NCI-H69 (cell line): ENCODE measurements at regions not wholly inside any gene's neighbourhood (a gene's known extent, or its start where the extent isn't known, plus 50 kb on each side); places are given as distances from the start of the nearest gene placed in this dataset.
"Not testable (repeated sequence)": the region's sequence is repeated elsewhere in the genome, so short reads cannot be mapped to it uniquely, and the experiment has no call there.

Experiments
- DNase-seq: peaks from one replicate; lab custom pipeline; 2025; lab: John Stamatoyannopoulos, UW

DNA sequence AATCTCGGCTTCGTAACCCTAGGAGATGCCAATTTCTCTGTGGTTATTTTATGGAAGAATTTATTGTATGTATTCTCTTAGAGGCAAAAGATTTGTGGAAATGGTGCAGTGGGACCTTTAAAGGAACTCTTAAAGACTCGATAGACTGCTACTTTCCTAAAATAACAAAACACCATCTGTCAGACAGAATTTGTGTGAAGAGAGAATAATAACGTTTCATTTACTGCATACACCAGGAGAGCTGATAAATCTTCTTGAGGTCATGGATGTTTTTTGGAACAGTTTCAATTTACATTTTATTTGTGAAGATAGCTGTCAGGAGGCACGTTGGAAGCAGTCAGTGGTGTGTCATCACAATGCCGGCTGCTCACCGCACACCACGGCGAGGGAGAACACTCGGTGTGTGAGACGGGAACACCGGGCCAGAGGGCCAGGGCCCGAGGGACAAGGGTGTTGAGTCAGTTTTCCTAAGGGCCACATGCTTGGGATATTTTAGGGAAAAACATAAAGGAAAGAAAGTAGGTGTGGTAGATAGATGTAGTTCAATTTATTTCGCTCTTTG is 1681.0 kb upstream of the DDX18 start:
- DNase-seq, result no peak

- no peak for DNase-seq
Observed at GRCh38 chr2:116141891-116142474, 1672.5 kb upstream of the DDX18 start.

GRCh38 chr2:116142644-116143227 is 1671.8 kb upstream of the DDX18 start:
- no peak for DNase-seq

- no peak for DNase-seq
Observed at GRCh38 chr2:116145031-116145430, 1669.5 kb upstream of the DDX18 start.

DNA sequence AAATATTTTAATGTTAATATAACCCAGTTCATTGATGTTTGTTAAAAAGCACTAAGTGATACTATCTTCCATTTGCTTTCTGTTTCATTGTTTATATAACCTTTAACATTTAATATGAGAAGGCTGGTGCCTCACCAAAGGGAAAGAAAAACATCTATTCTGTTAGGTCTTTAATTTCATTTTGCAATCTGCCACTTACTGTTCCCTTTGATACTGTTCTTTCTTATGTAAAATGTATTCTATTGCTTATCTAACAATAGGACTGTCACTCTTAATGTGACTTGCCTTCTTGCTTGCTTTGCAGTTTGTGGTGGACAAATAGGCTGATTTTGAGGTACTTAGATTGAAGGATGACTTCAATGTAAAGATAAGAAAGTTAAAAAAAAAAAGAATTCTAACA is 1666.1 kb upstream of the DDX18 start:
- no peak for DNase-seq

DNA sequence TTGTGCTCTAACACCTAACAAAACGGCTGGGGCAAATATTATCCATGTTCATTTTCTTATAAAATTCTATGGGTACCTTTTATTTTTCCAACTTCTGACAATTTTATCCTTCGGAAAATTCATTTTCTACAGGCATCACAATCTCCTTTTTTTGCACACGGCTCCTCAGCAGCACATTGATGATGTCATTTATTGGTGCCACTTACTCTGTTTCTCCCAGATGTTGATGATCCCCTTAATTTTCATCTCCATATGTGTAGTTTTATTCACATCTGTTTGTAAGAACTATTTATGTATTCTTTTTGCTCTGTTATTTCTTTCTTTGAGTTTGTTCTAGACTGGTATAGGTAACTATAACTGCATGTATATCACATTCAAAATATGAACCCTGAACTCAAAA is 1660.8 kb upstream of the DDX18 start:
- DNase-seq, result no peak

- DNase-seq, result no peak
Observed at GRCh38 chr2:116160657-116161056, 1653.8 kb upstream of the DDX18 start.

GRCh38 chr2:116162395-116162794 is 1652.1 kb upstream of the DDX18 start:
- DNase-seq, result no peak

DNA sequence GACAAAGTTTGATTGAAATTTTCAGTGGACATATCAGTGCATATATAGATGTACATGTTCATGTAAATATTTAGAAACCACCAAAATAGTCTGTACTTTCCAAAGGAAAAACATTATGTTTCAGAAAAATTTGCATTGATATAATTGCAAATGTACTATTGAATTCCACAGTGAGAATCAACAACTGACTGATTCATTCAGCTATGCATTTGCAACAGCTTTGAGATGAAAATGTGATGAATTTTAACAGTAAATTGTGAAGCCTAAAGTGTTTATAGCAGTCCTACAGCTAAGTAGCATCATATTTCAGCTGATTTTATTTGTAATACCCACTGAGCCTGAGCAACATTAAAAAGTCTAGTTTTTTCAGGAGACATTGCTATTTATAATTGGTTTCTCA is 1647.4 kb upstream of the DDX18 start:
- DNase-seq, result no peak

DNA sequence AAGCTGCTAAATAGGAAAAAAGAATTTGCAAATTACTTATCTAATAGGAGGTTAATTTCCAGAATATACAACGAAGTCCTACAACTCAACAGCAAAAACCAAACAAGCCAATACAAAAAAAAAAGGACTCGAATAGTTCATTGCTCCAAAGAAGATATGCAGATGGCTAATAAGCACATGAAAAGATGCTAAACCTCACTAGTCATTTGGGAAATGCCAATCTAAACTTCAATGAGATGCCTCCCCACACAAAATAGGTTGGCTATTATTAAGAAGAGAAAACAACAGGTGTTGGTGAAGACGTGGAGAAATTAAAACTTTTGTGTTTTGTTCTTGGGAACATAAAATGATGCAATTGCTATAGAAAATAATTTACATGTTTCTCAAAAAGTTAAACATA is 1634.4 kb upstream of the DDX18 start:
- no peak for DNase-seq

DNA sequence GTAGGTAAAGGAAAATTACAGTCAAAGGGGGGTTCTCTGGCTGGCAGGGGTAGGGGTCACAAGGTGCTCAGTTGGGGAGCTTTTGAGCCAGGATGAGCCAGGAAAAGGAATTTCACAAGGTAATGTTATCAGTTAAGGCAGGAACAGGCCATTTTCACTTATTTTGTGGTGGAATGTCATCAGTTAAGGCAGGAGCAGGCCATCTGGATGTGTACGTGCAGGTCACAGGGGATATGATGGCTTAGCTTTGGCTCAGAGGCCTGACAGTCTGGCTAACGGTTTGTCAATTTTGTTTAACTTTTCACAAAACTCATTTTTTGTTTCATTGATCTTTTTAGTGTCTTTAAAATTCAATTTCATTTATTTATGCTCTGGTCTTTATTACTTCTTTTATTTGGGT is 1623.8 kb upstream of the DDX18 start:
- not testable (repeated sequence) for DNase-seq

DNA sequence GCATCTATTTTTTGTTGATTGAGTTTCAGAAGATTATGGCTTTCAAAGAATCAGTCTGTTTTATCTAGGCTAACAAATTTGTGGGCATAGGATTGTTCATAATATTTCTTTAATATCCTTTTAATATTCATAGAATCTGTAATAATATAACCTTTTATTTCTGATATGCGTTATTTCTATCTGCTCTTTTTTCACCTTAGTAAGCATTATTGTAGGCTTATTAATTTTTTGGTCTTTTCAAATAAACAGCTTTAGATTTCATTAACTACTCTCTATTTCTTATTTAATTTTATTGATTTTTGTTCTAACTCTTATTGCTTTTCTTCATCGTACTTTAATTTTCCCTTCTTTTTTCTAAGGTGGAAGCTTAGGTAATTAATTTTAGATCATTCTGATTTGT is 1614.4 kb upstream of the DDX18 start:
- DNase-seq, result no peak

DNA sequence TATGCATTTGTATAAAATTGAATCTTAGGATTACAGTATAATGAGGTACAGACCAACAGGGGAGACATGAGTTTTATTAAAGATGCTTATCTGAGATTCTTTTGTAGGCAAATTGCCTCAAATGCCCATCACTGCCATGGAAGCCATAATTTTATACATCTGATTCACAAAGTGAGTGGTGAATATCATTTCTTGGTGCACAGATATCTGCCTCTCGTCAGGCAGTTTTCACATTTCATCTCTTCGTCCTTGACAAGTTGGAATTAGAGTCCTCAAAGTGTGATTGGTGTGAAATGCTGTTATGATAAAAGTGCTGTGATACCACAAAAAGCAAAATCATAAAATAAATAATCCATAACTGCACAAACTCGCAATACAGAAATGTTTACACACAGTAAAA is 1602.8 kb upstream of the DDX18 start:
- DNase-seq, result no peak

- DNase-seq, result no peak
Observed at GRCh38 chr2:116222793-116223192, 1591.7 kb upstream of the DDX18 start.

GRCh38 chr2:116223912-116224311 is 1590.6 kb upstream of the DDX18 start:
- no peak for DNase-seq

DNA sequence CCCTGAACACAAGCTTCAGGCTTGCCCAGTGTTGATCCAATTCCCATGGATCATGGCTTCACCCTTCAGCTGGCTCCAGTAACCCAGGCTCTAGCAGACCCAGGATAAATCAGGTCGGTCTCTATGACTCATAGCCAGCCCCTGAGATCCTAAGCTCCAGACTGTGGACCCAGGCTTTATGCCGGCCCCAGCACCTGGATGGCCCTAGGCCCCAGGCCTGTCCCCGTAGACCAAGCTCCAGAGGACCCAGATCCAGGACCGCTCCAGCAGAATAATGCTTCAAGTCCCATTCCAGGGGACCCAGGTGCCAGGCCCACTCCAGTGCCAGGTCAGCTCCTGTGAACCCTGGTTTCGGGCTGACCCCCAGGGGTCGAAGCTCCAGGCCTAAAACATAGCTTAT is 1589.9 kb upstream of the DDX18 start:
- no peak for DNase-seq

- DNase-seq, result no peak
Observed at GRCh38 chr2:116238511-116238910, 1576.0 kb upstream of the DDX18 start.

- no peak for DNase-seq
Observed at GRCh38 chr2:116250376-116250775, 1564.1 kb upstream of the DDX18 start.

DNA sequence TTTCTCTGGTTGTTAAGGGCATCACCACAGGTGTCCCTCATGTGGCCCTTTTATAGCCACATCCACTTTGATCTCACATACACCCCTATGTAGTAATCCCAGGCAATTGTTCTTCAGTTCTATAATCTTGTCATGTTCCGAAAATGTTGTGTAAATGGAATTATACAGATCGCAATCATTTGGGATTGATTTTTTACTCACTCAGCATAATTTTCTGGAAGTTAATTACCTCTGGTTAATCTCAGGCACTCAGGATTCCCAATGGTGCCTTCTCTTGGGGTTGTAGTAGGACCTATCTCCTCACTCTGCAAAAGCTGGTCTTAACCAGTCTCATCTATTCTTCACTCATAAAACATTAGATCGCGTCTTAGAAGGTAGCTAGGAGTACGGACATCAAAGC is 1549.6 kb upstream of the DDX18 start:
- DNase-seq, result no peak

DNA sequence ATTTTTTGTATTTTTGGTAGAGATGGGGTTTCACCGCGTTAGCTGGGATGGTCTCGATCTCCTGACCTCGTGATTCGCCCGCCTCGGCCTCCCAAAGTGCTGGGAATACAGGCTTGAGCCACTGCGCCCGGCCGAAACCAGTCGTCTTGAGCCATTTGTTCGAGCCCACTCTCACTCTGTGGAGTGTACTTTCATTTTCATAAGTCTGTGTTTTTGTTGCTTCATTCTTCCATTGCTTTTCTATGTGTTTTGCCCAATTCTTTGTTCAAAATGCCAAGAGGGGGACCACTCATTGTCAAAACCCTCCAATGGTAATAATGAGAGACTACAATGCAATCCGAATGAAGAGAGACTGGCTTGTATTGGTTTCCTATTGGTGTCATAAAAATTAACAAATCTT is 1545.5 kb upstream of the DDX18 start:
- no peak for DNase-seq

- no peak for DNase-seq
Observed at GRCh38 chr2:116304328-116304727, 1510.2 kb upstream of the DDX18 start.

GRCh38 chr2:116317111-116317510 is 1497.4 kb upstream of the DDX18 start:
- no peak for DNase-seq

DNA sequence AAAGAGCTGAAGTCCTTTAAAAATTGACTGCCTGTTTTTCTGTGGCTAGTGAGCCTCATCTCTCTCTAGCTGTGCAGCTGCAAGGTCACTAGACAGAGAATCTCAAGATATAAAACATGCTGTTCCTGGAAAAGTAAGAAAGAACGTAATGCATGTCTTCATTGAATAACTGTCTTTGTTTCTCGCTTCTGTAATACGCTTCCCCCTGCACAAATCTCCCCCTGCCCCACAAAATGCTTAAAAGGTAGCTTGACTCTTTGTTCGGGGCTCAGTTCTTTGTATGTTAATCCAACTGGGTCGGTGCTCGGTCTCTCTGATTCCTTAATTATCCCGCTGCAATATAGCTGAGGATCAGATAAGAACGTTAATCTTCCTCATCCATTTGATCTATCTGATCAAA is 1495.9 kb upstream of the DDX18 start:
- DNase-seq, result not testable (repeated sequence)

GRCh38 chr2:116319001-116319400 is 1495.5 kb upstream of the DDX18 start:
- DNase-seq, result no peak
